Activated naive CD4-positive, alpha-beta T cell treated with anti-CD3 and anti-CD28 coated beads for 36 hours (primary cell): ENCODE measurements at regions not wholly inside any gene's neighbourhood (a gene's known extent, or its start where the extent isn't known, plus 50 kb on each side); places are given as distances from the start of the nearest gene placed in this dataset.

Experiments used
- CTCF ChIA-PET: fragments of 350-600 bp; sonication (Branson Sonifier 250); formaldehyde crosslinking; loops from one replicate; lab custom pipeline; 2021; ENCODE audit warnings: antibody characterized with exemption; lab: Charles Lee
- DNase-seq: peaks from one replicate; pipeline ENCODE4 v3.0.0-alpha.2; 2020
- H3K27ac Mint-ChIP-seq: one replicate; pipeline ENCODE4 v1.8.0; 2021; ENCODE audit warnings: mild to moderate bottlenecking, mixed read lengths
- H3K27me3 Mint-ChIP-seq: one replicate; pipeline ENCODE4 v1.8.0; 2021; ENCODE audit warnings: low read depth, mixed read lengths
- H3K36me3 Mint-ChIP-seq: one replicate; pipeline ENCODE4 v1.8.0; 2021; ENCODE audit warnings: low read depth, mixed read lengths
- H3K4me1 Mint-ChIP-seq: one replicate; pipeline ENCODE4 v1.8.0; 2021; ENCODE audit warnings: low read depth, mixed read lengths
- H3K4me3 Mint-ChIP-seq: one replicate; pipeline ENCODE4 v1.8.0; 2021; ENCODE audit warnings: mild to moderate bottlenecking, moderate library complexity, mixed read lengths
- H3K9me3 Mint-ChIP-seq: one replicate; pipeline ENCODE4 v1.8.0; 2021; ENCODE audit warnings: mixed read lengths
- intact Hi-C: fragments of 100-400 bp; cut with micrococcal nuclease; formaldehyde crosslinking; loops from one replicate; pipeline ENCODE4 v1.15.1; 2023

DNA sequence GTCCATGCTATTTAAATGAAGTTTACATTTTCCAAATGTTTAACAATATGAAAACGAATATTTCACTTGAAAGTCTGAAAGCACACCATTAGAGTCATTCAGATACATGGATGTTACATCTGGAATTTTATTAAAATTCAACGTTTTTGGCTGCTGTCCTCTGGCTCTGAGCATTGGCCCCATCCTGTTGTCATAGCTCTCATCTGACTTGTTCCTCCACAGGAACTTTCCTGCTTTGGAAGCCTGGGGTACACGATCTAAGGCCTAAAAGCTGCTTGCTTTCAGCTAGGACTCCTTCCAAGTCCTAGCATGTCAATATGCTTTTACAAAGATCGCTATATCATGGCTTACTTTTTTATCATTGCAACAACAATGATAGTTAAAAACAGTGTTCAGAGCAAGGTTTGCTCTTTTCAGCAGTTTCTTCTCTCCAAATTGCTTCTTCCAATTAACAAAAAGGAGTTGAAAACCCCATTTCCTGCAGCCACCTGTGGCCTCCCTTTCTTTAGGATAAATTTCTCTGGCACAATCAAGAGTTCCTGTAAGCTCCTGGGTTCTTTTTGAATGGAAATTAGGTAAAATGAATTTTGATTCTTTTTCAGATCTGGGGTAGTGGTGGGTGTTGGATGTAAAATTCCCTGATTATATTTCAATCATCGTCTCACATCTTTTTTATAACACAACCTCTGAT lies 413.4 kb upstream of the AGA start:
- no peaks in the 10 kb centered on the region for H3K9me3 Mint-ChIP-seq
- intact Hi-C loops: no loop called here
- H3K27ac Mint-ChIP-seq: no peak overlapping the region
- H3K4me1 Mint-ChIP-seq: no peaks in the 10 kb centered on the region
- DNase-seq: no peak
- H3K36me3 Mint-ChIP-seq: no peaks in the 10 kb centered on the region
- no peaks in the 10 kb centered on the region for H3K27me3 Mint-ChIP-seq
- CTCF ChIA-PET: no interaction called here
- no peak overlapping the region for H3K4me3 Mint-ChIP-seq

DNA sequence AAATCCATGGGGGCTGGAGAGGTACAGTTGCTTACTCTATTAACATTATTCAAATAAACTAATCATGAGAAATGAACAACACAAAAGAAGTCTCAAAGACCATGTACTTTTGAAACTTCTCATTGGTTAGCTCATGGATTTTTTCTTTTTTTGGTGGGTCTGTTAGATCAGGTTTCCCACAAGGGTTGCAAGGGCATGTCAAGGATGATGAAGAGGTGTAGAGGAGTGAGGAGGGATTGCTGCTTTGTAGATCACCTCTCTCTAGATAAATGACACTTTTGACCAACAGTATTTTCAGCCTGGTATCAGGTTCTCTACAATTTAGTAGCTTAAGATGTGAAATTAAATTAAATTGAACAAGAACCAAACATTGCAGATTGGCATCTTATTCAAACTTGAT lies 417.9 kb upstream of the AGA start:
- Mint-ChIP-seq H3K4me1 (no peaks in the 10 kb centered on the region), H3K36me3 (no peaks in the 10 kb centered on the region), H3K27ac (no peak overlapping the region), H3K4me3 (no peak overlapping the region), H3K9me3 (no peaks in the 10 kb centered on the region), H3K27me3 (no peaks in the 10 kb centered on the region)
- no peak for DNase-seq
- intact Hi-C loops: no loop called here
- CTCF ChIA-PET: interaction anchor here (0.7 kb wide), 1 partner anchor 31 kb away, joined by 3 read pairs; no protein-coding TSS in a partner anchor

DNA sequence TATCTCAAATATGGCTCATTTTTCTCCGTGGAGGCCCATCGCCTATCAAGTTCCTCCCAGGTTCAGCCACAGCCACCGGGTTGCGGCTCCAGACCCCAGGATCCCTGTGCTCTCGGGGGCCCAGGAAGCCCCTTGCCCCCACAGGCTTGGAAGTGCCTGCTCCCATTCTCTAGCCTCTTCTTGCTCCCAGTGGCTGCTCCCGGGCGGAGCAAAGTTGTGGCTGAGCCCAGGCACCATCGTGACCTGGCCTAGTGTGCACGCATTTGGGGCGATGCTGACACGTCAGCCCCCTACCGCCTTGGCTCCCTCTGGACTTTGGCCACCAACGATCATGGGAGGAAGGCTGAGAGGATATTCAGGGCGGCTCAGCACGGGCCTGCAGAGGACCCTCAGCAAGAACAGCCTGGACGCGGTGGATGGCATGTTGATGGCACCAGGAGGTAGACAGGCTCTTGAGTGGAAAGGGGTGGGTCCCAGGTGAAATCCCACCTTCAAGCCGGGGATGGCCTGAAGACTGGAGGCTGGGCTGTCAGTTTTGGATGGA lies 419.4 kb upstream of the AGA start:
- intact Hi-C loops: no loop called here
- Mint-ChIP-seq H3K36me3 (no peaks in the 10 kb centered on the region), H3K27me3 (no peaks in the 10 kb centered on the region), H3K9me3 (no peaks in the 10 kb centered on the region), H3K4me3 (no peak overlapping the region), H3K4me1 (no peaks in the 10 kb centered on the region), H3K27ac (no peak overlapping the region)
- DNase-seq: no peak
- CTCF ChIA-PET: no interaction called here

DNA sequence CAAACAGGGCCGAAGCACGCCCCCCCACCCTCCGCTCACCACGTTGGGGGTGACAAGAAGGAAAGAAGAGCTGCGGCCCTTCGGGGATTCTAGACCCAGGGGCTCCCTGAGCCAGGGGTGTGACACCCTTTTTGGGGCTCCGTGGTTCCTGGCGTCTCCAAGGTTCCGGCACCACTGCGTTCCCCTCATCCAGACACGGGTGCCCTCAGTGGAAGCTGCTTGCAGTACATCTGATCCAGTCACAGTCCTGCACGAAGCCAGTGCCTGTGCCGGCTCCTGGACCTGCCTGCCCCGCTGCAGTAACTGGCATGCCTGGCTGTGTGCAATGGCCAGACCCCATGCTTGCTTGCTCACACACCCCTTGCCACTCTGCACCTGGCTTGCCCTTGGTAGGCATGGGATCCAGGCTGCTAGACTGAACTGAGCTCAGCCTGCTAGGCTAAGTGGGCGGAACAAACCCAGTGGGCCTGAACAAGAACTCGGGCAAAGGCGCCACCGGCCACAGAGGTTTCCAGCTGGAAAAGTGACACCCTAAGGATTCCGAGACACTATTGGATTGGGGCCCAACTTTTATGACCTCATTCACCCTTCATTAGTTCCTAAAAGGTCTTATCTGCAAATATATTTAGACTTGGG lies 420.4 kb upstream of the AGA start:
- Mint-ChIP-seq H3K9me3 (no peaks in the 10 kb centered on the region), H3K4me3 (no peak overlapping the region), H3K27me3 (no peaks in the 10 kb centered on the region), H3K27ac (no peak overlapping the region), H3K4me1 (no peaks in the 10 kb centered on the region), H3K36me3 (no peaks in the 10 kb centered on the region)
- CTCF ChIA-PET: no interaction called here
- no peak for DNase-seq
- intact Hi-C loops: no loop called here

DNA sequence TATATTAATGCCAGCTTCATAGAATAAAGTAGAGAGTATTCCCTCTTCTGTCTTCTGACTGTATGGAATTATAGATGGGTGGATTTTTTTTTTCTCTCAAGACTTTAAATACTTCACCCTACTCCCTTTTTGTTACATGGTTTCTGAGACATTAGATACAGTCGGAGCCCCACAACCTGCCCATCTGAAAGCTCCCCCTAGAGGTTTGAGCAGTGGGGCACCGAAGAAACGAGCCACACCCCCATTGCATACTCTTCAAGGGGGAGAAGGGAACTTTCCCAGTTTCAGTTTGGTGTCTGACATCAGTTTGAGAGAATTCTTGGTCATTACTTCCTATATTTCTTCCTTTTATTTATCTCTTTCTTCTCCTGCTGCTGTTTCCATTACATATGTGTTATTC lies 437.6 kb upstream of the AGA start:
- Mint-ChIP-seq H3K4me1 (no peaks in the 10 kb centered on the region), H3K4me3 (no peak overlapping the region), H3K36me3 (no peaks in the 10 kb centered on the region), H3K27ac (no peak overlapping the region), H3K9me3 (no peaks in the 10 kb centered on the region), H3K27me3 (no peaks in the 10 kb centered on the region)
- no peak for DNase-seq
- intact Hi-C loops: no loop called here
- CTCF ChIA-PET: no interaction called here

DNA sequence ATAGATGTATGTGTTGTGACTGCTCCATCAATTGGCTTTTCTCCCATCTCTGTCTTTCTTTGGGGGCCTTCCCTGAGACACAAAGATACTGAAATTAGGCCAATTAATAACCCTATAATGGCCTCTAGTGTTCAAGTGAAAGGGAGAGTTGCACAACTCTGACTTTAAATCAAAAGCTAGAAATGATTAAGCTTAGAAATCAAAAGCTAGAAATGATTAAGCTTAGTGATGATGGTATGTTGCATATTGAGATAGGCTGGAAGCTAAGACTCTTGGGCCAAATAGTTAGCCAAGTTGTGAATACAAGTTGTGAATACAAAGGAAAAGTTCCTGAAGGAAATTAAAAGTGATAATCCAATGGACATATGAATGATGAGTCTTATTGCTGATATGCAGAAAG lies 452.9 kb upstream of the AGA start:
- no peaks in the 10 kb centered on the region for H3K9me3 Mint-ChIP-seq
- no peaks in the 10 kb centered on the region for H3K4me1 Mint-ChIP-seq
- DNase-seq: no peak
- H3K4me3 Mint-ChIP-seq: no peak overlapping the region
- H3K27ac Mint-ChIP-seq: no peak overlapping the region
- H3K27me3 Mint-ChIP-seq: no peaks in the 10 kb centered on the region
- CTCF ChIA-PET: no interaction called here
- intact Hi-C loops: no loop called here
- no peaks in the 10 kb centered on the region for H3K36me3 Mint-ChIP-seq

DNA sequence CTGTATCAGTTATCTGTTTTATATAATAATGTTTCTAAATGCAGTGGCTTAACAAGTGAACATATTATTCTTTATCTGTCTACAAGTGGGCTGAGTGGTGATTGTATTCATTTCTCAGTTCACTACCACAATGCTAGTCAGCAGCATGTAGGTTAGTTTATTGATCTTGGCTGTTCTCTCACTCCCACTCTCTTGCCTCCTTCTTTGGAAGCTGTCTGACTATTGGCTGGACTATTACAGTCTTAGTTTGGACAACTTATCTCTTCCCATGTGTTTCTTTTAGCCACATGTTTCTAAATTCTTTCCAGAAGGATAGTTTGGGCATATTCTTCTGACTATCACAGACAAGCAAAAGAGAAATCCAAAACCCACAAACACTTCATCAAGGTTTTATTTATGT lies 459.5 kb upstream of the AGA start:
- H3K9me3 Mint-ChIP-seq: no peaks in the 10 kb centered on the region
- no peaks in the 10 kb centered on the region for H3K4me1 Mint-ChIP-seq
- no peak overlapping the region for H3K4me3 Mint-ChIP-seq
- no peaks in the 10 kb centered on the region for H3K36me3 Mint-ChIP-seq
- no peaks in the 10 kb centered on the region for H3K27me3 Mint-ChIP-seq
- H3K27ac Mint-ChIP-seq: no peak overlapping the region
- DNase-seq: no peak
- CTCF ChIA-PET: no interaction called here
- intact Hi-C loops: no loop called here

DNA sequence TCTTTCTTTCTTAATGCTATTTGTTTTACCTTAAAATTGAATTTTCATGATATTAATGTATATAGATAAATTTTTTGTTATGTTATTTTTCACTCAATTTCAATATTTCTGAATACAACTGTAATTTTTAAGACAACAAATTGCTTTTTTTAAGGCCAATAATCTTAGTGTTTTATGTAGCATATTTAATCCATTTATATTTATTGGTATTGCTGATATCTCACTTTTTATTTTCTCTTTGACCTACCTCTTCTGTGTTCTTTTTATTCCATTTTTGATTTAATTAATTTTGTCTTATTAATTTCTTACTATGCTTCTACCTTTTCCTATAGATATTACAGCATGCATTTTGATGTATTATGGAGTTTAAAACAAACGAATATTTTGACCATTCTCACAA lies 460.1 kb upstream of the AGA start:
- CTCF ChIA-PET: no interaction called here
- Mint-ChIP-seq H3K4me3 (no peak overlapping the region), H3K9me3 (no peaks in the 10 kb centered on the region), H3K27ac (no peak overlapping the region), H3K36me3 (no peaks in the 10 kb centered on the region), H3K27me3 (no peaks in the 10 kb centered on the region), H3K4me1 (no peaks in the 10 kb centered on the region)
- intact Hi-C loops: no loop called here
- no peak for DNase-seq

DNA sequence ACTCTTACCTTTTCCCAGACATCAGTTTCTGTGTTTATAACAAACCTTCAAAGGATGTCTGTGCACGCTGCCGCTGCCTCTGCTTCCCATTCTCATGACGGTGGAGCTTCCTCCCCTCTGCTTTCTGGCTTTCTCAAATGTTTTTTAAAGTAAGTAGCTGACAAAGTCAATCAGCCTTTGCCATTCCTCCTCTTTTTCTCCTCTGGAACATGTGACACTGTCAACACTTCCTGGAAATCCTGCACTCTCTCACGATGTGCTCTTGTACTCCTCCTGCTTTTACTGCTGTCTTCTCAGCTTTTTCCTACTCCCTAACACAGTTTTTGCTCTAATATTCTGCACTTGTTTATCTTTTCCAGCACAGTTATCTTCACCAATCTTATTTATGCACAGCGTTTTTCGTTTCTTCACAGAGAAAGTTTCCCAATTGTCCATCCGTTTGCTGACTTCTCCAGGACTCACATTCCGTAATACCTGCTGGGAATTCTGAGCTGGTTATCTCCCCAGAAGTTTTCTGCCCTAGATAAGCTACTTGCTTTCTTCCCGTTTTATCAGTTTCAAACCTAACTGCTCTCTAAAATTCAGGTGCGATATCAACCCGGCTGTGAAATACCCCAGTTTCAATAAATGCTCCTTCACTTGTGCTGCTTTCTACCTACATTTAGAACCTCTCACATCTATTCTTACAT lies 465.6 kb upstream of the AGA start:
- Mint-ChIP-seq H3K4me1 (no peaks in the 10 kb centered on the region), H3K9me3 (no peaks in the 10 kb centered on the region), H3K27me3 (no peaks in the 10 kb centered on the region), H3K27ac (no peak overlapping the region), H3K36me3 (no peaks in the 10 kb centered on the region), H3K4me3 (no peak overlapping the region)
- DNase-seq: no peak
- CTCF ChIA-PET: no interaction called here
- intact Hi-C loops: no loop called here

DNA sequence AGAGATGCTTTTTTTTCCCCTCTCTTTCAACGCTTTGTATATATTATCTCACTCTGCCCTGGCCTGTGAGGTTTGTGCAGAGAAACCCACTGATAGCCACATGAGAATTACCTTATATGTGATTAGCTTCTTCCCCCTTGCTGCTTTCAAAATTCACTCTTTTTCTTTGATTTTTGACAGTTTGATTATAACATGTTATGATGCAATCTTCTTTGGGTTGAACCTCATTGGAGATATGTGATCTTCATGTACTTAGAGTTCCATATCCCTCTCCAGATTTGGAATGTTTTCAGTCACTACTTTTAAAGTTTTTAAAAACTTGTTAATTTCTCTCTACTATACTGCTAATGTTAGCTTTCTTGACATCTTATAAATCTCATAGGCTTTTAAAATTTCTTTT lies 479.5 kb upstream of the AGA start:
- DNase-seq: no peak
- intact Hi-C loops: no loop called here
- peaks cover 11% of the 10 kb centered on the region for H3K9me3 Mint-ChIP-seq
- H3K4me3 Mint-ChIP-seq: no peak overlapping the region
- no peak overlapping the region for H3K27ac Mint-ChIP-seq
- no peaks in the 10 kb centered on the region for H3K27me3 Mint-ChIP-seq
- no peaks in the 10 kb centered on the region for H3K36me3 Mint-ChIP-seq
- CTCF ChIA-PET: no interaction called here
- no peaks in the 10 kb centered on the region for H3K4me1 Mint-ChIP-seq

DNA sequence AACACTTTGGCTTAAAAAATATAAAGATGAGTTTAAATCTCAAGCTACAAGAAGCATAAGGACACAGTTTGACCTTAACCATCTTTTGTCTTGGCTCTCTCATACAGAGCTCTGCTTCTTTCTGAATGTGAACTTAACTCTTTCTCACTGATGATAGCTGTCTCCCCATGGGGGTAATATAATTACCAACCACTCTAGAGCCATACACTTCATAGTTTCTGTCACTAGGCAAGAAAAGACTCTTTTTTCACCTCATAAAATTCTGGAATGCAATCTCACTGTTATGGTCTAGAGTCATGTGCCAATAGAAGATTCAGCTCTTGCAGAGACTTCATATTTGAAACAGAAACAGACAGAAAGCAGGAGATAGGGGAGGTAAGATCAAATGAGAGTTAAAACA lies 481.7 kb upstream of the AGA start:
- no peak overlapping the region for H3K27ac Mint-ChIP-seq
- intact Hi-C loops: no loop called here
- H3K4me1 Mint-ChIP-seq: no peaks in the 10 kb centered on the region
- no peaks in the 10 kb centered on the region for H3K36me3 Mint-ChIP-seq
- peaks cover 5% of the 10 kb centered on the region for H3K9me3 Mint-ChIP-seq
- H3K27me3 Mint-ChIP-seq: no peaks in the 10 kb centered on the region
- no peak for DNase-seq
- no peak overlapping the region for H3K4me3 Mint-ChIP-seq
- CTCF ChIA-PET: no interaction called here

DNA sequence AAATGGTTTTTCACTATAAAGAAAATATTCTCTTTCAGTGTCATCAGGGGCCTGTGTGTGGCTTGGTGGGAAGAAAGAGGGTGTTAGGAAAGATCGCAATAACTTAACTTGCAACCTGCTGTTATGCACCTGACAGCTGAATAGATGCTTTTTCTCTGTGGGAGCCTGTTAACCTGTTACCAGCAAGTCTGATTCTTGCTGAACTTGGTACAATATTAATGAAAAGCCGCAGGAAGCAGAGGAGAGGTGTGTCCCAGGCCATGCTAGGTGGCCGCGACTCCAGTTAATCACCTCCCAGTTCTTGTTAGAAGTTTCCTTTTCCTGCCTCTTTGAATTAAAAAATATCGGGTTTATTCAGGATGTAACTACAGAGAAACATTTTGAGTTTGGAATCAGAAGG lies 494.8 kb upstream of the AGA start:
- H3K36me3 Mint-ChIP-seq: no peaks in the 10 kb centered on the region
- intact Hi-C loops: no loop called here
- no peaks in the 10 kb centered on the region for H3K4me1 Mint-ChIP-seq
- no peaks in the 10 kb centered on the region for H3K27me3 Mint-ChIP-seq
- DNase-seq: no peak
- CTCF ChIA-PET: no interaction called here
- no peak overlapping the region for H3K4me3 Mint-ChIP-seq
- no peak overlapping the region for H3K27ac Mint-ChIP-seq
- H3K9me3 Mint-ChIP-seq: no peaks in the 10 kb centered on the region

DNA sequence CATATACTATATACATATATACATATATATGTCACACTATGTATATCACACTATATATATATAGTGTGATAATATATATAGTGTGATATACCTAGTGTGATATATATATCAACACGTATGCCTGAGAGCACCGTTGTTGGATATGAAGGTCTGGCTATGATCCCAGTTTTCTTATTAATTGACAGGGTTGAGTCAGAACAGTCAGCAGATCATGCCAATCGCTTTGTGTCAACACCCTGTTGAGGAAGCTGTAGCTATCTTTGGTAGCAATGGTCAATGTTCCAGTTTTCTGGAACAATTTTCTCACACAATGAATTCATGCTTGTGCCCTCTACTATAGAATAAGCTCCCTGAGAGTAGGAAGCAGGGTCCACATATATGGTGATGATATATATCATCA lies 496.0 kb upstream of the AGA start:
- no peak overlapping the region for H3K4me3 Mint-ChIP-seq
- DNase-seq: no peak
- intact Hi-C loops: no loop called here
- H3K9me3 Mint-ChIP-seq: no peaks in the 10 kb centered on the region
- H3K4me1 Mint-ChIP-seq: no peaks in the 10 kb centered on the region
- no peak overlapping the region for H3K27ac Mint-ChIP-seq
- no peaks in the 10 kb centered on the region for H3K36me3 Mint-ChIP-seq
- CTCF ChIA-PET: no interaction called here
- no peaks in the 10 kb centered on the region for H3K27me3 Mint-ChIP-seq
